ENCODE measurements at regions not wholly inside any gene's neighbourhood (a gene's known extent, or its start where the extent isn't known, plus 50 kb on each side); places are given as distances from the start of the nearest gene placed in this dataset.
"Not testable (repeated sequence)": the region's sequence is repeated elsewhere in the genome, so short reads cannot be mapped to it uniquely, and the experiment has no call there.

GRCh38 chr2:180829261-180829660 is 151.1 kb upstream of the UBE2E3 start:
- no peak for DNase-seq

- DNase-seq, result no peak
Measured at GRCh38 chr2:180828756-180829155, 151.6 kb upstream of the UBE2E3 start.

- no peak for DNase-seq
Measured at GRCh38 chr2:180823546-180824141, 156.8 kb upstream of the UBE2E3 start.

- no peak for DNase-seq
Measured at GRCh38 chr2:180819106-180819505, 161.3 kb upstream of the UBE2E3 start.

- not testable (repeated sequence) for DNase-seq
Measured at GRCh38 chr2:180818700-180819099, 161.7 kb upstream of the UBE2E3 start.

- DNase-seq, result no peak
Measured at GRCh38 chr2:180799141-180799540, 181.3 kb upstream of the UBE2E3 start.

- DNase-seq, result peak; percentile 11
Measured at GRCh38 chr2:180790891-180791290, 189.5 kb upstream of the UBE2E3 start.

- DNase-seq, result no peak
Measured at GRCh38 chr2:180787330-180787729, 193.1 kb upstream of the UBE2E3 start.

- no peak for DNase-seq
Measured at GRCh38 chr2:180781276-180781675, 199.1 kb upstream of the UBE2E3 start.

GRCh38 chr2:180778291-180778690 is 202.1 kb upstream of the UBE2E3 start:
- DNase-seq, result no peak

- DNase-seq, result no peak
Measured at GRCh38 chr2:180776921-180777320, 203.5 kb upstream of the UBE2E3 start.

GRCh38 chr2:180775711-180776110 is 204.7 kb upstream of the UBE2E3 start:
- DNase-seq, result no peak

- not testable (repeated sequence) for DNase-seq
Measured at GRCh38 chr2:180765316-180765715, 215.1 kb upstream of the UBE2E3 start.

GRCh38 chr2:180763263-180763989 is 217.0 kb upstream of the UBE2E3 start:
- peak; percentile 89 for DNase-seq

GRCh38 chr2:180761224-180761623 is 219.2 kb upstream of the UBE2E3 start:
- DNase-seq, result peak; percentile 43

GRCh38 chr2:180759631-180760030 is 220.8 kb upstream of the UBE2E3 start:
- no peak for DNase-seq

GRCh38 chr2:180753809-180754761 is 226.3 kb upstream of the UBE2E3 start:
- DNase-seq, result peak; percentile 41

GRCh38 chr2:180751306-180751920 is 229.0 kb upstream of the UBE2E3 start:
- DNase-seq, result no peak

GRCh38 chr2:180747728-180748127 is 232.7 kb upstream of the UBE2E3 start:
- DNase-seq, result no peak

- no peak for DNase-seq
Measured at GRCh38 chr2:180743401-180743800, 237.0 kb upstream of the UBE2E3 start.

- DNase-seq, result peak; percentile 79
Measured at GRCh38 chr2:180742801-180743200, 237.6 kb upstream of the UBE2E3 start.

GRCh38 chr2:180739070-180739469 is 241.3 kb upstream of the UBE2E3 start:
- DNase-seq, result peak; percentile 32

GRCh38 chr2:180735799-180736198 is 244.6 kb upstream of the UBE2E3 start:
- DNase-seq, result no peak
